Panc1 (cell line): ENCODE measurements at regions not wholly inside any gene's neighbourhood (a gene's known extent, or its start where the extent isn't known, plus 50 kb on each side); places are given as distances from the start of the nearest gene placed in this dataset.

Experiments used
- TCF7L2 ChIP-seq: IDR thresholded peaks from 2 replicates; pipeline ENCODE4 v1.6.1; 2011; ENCODE audit warnings: mild to moderate bottlenecking, low read depth, low read length, inconsistent platforms
- TF ChIP-seq, protein P1 (sequence below): fragments of 450-650 bp; IDR thresholded peaks from 2 replicates; pipeline ENCODE4 v1.5.1; 2017; ENCODE audit warnings: mild to moderate bottlenecking

DNA sequence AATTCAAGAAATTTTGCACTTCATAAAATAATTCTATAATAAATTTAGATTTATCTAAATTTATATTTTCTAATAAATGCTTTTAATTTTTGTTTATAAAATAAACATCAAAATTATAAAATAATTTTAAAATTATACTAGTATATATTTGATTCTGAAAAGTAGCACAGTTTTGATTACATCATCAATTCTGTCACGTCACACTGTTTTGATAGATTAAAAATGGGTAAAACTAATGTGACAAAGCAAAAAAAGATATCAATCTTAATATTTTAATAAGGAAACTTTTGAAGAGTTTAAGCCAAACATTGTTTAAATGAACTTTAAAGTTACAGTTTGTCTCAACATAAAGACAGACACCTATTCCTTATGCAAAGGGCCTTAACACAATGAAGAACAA lies 1001.8 kb downstream of the KCNT2 start:
- TF ChIP-seq, protein P1, sequence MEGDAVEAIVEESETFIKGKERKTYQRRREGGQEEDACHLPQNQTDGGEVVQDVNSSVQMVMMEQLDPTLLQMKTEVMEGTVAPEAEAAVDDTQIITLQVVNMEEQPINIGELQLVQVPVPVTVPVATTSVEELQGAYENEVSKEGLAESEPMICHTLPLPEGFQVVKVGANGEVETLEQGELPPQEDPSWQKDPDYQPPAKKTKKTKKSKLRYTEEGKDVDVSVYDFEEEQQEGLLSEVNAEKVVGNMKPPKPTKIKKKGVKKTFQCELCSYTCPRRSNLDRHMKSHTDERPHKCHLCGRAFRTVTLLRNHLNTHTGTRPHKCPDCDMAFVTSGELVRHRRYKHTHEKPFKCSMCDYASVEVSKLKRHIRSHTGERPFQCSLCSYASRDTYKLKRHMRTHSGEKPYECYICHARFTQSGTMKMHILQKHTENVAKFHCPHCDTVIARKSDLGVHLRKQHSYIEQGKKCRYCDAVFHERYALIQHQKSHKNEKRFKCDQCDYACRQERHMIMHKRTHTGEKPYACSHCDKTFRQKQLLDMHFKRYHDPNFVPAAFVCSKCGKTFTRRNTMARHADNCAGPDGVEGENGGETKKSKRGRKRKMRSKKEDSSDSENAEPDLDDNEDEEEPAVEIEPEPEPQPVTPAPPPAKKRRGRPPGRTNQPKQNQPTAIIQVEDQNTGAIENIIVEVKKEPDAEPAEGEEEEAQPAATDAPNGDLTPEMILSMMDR, result no peak
- no peak for TF ChIP-seq TCF7L2
